Testis (tissue), 2 donors: ENCODE measurements at regions not wholly inside any gene's neighbourhood (a gene's known extent, or its start where the extent isn't known, plus 50 kb on each side); places are given as distances from the start of the nearest gene placed in this dataset.

Experiments
- CTCF ChIP-seq, 3 experiments: fragments of 450-650 bp in 2 of 3; fragments of 200-600 bp in 1 of 3; sonication (generic) in 1 of 3; IDR thresholded peaks; one replicate each; pipeline ENCODE4 v1.5.1; 2016 to 2019; ENCODE audit warnings: antibody characterized with exemption in 3 of 3, mild to moderate bottlenecking in 2 of 3, moderate library complexity in 1 of 3
- POLR2A ChIP-seq: fragments of 450-650 bp; IDR thresholded peaks from one replicate; pipeline ENCODE4 v1.6.1; 2017; ENCODE audit warnings: antibody characterized with exemption, mild to moderate bottlenecking, moderate library complexity

GRCh38 chr4:38512840-38513239, 151.2 kb upstream of the KLF3 start:
- TF ChIP-seq CTCF (IDR thresholded peaks at IDR 0.05) = no peak
- TF ChIP-seq POLR2A = no peak
